Endodermal cell (in vitro differentiated cells): ENCODE measurements at regions not wholly inside any gene's neighbourhood (a gene's known extent, or its start where the extent isn't known, plus 50 kb on each side); places are given as distances from the start of the nearest gene placed in this dataset.

ENCODE experiments used
- DNase-seq: peaks from one replicate; pipeline ENCODE4 v3.0.0-alpha.2; 2017
- H3K27ac ChIP-seq: 2 replicates; pipeline ENCODE4 v1.5.1; 2013; ENCODE audit warnings: mild to moderate bottlenecking, low read depth, low read length, moderate library complexity
- H3K27me3 ChIP-seq: 2 replicates; pipeline ENCODE4 v1.6.1; 2013; ENCODE audit warnings: mild to moderate bottlenecking, low read length, moderate library complexity; ENCODE audit not compliant: insufficient read depth, control insufficient read depth, poor library complexity, severe bottlenecking
- H3K36me3 ChIP-seq: 2 replicates; pipeline ENCODE4 v1.7.0; 2013; ENCODE audit warnings: mild to moderate bottlenecking, low read length, moderate library complexity; ENCODE audit not compliant: control insufficient read depth, insufficient read depth
- H3K4me1 ChIP-seq: one replicate; pipeline ENCODE4 v1.7.0; 2013; ENCODE audit warnings: low read length; ENCODE audit not compliant: control insufficient read depth, insufficient read depth
- H3K4me3 ChIP-seq: 2 replicates; pipeline ENCODE4 v1.5.1; 2013; ENCODE audit warnings: mild to moderate bottlenecking, low read length, moderate library complexity
- H3K9ac ChIP-seq: 2 replicates; pipeline ENCODE4 v1.6.1; 2013; ENCODE audit warnings: mild to moderate bottlenecking, low read length, moderate library complexity; ENCODE audit not compliant: poor library complexity, severe bottlenecking; ENCODE audit errors: extremely low read depth
- H3K9me3 ChIP-seq: 2 replicates; pipeline ENCODE4 v1.6.1; 2013; ENCODE audit warnings: mild to moderate bottlenecking, low read length, moderate library complexity; ENCODE audit not compliant: control insufficient read depth
- H3K27ac Mint-ChIP-seq: 2 replicates; pipeline ENCODE4 v1.8.0; 2020; ENCODE audit warnings: mixed read lengths
- H3K27me3 Mint-ChIP-seq: 2 replicates; pipeline ENCODE4 v1.8.0; 2021; ENCODE audit warnings: mild to moderate bottlenecking, mixed read lengths; ENCODE audit not compliant: insufficient read depth
- H3K36me3 Mint-ChIP-seq: 2 replicates; pipeline ENCODE4 v1.8.0; 2020; ENCODE audit warnings: low read depth, mixed read lengths
- H3K4me1 Mint-ChIP-seq: 2 replicates; pipeline ENCODE4 v1.8.0; 2020; ENCODE audit warnings: mixed read lengths
- H3K4me3 Mint-ChIP-seq: 2 replicates; pipeline ENCODE4 v1.8.0; 2020; ENCODE audit warnings: mild to moderate bottlenecking, moderate library complexity, mixed read lengths
- H3K9me3 Mint-ChIP-seq: 2 replicates; pipeline ENCODE4 v1.8.0; 2020; ENCODE audit warnings: mild to moderate bottlenecking, mixed read lengths
- CTCF ChIP-seq: fragments of 200-600 bp; sonication (generic); conservative IDR thresholded peaks from 2 replicates; pipeline ENCODE4 v1.5.0; 2021; ENCODE audit warnings: antibody characterized with exemption, mild to moderate bottlenecking
- WGBS, 2 experiments: methylation state at CpG; one replicate each; pipeline versions ENCODE4 v1.1.5 to v1.1.7; 2013; ENCODE audit warnings: missing lambda C conversion rate in 2 of 2, mixed read lengths in 1 of 2; ENCODE audit not compliant: insufficient coverage in 1 of 2, insufficient read length in 1 of 2; 5-methylcytosine and 5-hydroxymethylcytosine counted together

GRCh38 chr11:10641912-10642697 lies 51.5 kb downstream of the IRAG1 start:
- 90% methylated on average over 4 of the region's 4 CpGs; no CpG with 5 or more reads in 1 of the 2 experiments for WGBS, 2 experiments
- Histone ChIP-seq H3K9ac (no peak overlapping the region), H3K4me3 (no peak overlapping the region), H3K36me3 (no peaks in the 10 kb centered on the region), H3K27ac (no peak overlapping the region), H3K4me1 (no peaks in the 10 kb centered on the region), H3K9me3 (no peaks in the 10 kb centered on the region), H3K27me3 (no peaks in the 10 kb centered on the region)
- Mint-ChIP-seq H3K4me1 (no peaks in the 10 kb centered on the region), H3K4me3 (no peak overlapping the region), H3K27ac (no peak overlapping the region), H3K36me3 (no peaks in the 10 kb centered on the region), H3K9me3 (no peaks in the 10 kb centered on the region), H3K27me3 (no peaks in the 10 kb centered on the region)
- no peak for DNase-seq
- TF ChIP-seq CTCF, result no peak

GRCh38 chr11:10641177-10641911 lies 52.2 kb downstream of the IRAG1 start:
- TF ChIP-seq CTCF, result no peak
- no peaks in the 10 kb centered on the region for H3K27me3 Mint-ChIP-seq
- Histone ChIP-seq H3K27me3 (no peaks in the 10 kb centered on the region), H3K9me3 (no peaks in the 10 kb centered on the region), H3K4me1 (no peaks in the 10 kb centered on the region), H3K36me3 (no peaks in the 10 kb centered on the region), H3K9ac (no peak overlapping the region), H3K27ac (no peak overlapping the region), H3K4me3 (no peak overlapping the region)
- WGBS, 2 experiments, result 90 to 94% methylated on average over 5 to 9 of the region's 9 CpGs
- no peak for DNase-seq
- no peaks in the 10 kb centered on the region for H3K36me3 Mint-ChIP-seq
- no peaks in the 10 kb centered on the region for H3K4me1 Mint-ChIP-seq
- H3K27ac Mint-ChIP-seq, result no peak overlapping the region
- no peaks in the 10 kb centered on the region for H3K9me3 Mint-ChIP-seq
- no peak overlapping the region for H3K4me3 Mint-ChIP-seq

GRCh38 chr11:10640308-10640707 lies 53.2 kb downstream of the IRAG1 start:
- Histone ChIP-seq H3K27me3 (no peaks in the 10 kb centered on the region), H3K27ac (no peak overlapping the region), H3K9me3 (no peaks in the 10 kb centered on the region), H3K36me3 (no peaks in the 10 kb centered on the region), H3K4me3 (no peak overlapping the region), H3K4me1 (no peaks in the 10 kb centered on the region), H3K9ac (no peak overlapping the region)
- no peaks in the 10 kb centered on the region for H3K27me3 Mint-ChIP-seq
- no peaks in the 10 kb centered on the region for H3K4me1 Mint-ChIP-seq
- no peak overlapping the region for H3K27ac Mint-ChIP-seq
- no peaks in the 10 kb centered on the region for H3K36me3 Mint-ChIP-seq
- H3K4me3 Mint-ChIP-seq, result no peak overlapping the region
- TF ChIP-seq CTCF, result no peak
- WGBS, 2 experiments, result 89 to 94% methylated on average over 3 of the region's 3 CpGs
- no peaks in the 10 kb centered on the region for H3K9me3 Mint-ChIP-seq
- no peak for DNase-seq
